GM19395 (cell line): ENCODE measurements at regions not wholly inside any gene's neighbourhood (a gene's known extent, or its start where the extent isn't known, plus 50 kb on each side); places are given as distances from the start of the nearest gene placed in this dataset.

Source experiments
- ATAC-seq: cut with Tn5 transposase; IDR thresholded peaks from one replicate; pipeline ENCODE4 v1.9.1; 2021; ENCODE audit warnings: mild to moderate bottlenecking, moderate library complexity; ENCODE audit not compliant: unreplicated experiment

- ATAC-seq: no peak
Observed at GRCh38 chr13:105502193-105502592, 1033.3 kb downstream of the EFNB2 start.

GRCh38 chr13:105497597-105497996, 1037.9 kb downstream of the EFNB2 start:
- no peak for ATAC-seq

DNA sequence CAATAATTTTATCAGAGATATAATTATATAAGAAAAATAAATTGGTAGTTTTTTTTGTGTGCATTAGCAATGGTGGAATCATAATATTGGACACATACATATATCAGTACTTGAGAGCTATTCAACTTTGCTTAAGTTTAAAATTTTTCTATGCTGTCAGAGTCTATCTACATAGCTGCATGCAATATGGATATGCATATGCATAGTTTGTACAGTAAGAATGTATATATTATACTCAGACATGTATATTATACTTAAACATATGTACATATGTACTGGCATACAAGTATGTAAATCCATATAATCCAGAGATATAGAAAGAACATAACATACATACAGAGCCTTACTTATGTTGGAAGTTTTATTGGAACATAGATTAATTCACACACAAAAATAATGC, 1043.2 kb downstream of the EFNB2 start:
- ATAC-seq: no peak

GRCh38 chr13:105491345-105491744, 1044.1 kb downstream of the EFNB2 start:
- ATAC-seq: no peak

- no peak for ATAC-seq
Observed at GRCh38 chr13:105485081-105485480, 1050.4 kb downstream of the EFNB2 start.

DNA sequence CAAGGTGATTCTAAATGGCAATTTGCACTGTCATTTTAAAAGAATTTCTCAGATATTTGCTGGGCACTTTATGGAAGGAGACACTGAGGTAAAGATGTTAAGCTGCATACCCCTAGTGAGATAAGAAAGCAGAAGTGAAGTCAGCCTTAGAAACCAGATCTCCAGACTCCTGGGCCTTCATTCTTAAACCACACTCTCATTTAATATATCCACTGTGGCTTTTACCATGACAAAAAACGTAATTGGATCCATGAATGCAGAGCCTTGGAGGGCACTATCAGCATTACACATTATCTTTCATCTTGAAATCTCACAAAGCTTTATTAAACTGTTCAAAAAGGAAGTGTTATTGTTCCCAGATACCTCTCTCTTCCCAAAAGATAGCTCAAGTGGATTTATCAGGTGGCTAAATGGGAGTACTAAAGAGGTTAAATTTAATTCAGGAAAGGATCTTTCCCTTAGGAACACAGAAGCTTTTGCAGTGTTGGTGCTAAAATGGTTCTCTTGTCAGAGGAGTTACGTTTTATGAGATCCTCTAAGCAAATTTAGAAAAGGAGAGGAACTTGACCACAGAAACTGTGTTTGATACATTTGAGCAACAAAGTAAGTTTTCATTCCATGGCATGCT, 1060.4 kb downstream of the EFNB2 start:
- ATAC-seq: no peak

DNA sequence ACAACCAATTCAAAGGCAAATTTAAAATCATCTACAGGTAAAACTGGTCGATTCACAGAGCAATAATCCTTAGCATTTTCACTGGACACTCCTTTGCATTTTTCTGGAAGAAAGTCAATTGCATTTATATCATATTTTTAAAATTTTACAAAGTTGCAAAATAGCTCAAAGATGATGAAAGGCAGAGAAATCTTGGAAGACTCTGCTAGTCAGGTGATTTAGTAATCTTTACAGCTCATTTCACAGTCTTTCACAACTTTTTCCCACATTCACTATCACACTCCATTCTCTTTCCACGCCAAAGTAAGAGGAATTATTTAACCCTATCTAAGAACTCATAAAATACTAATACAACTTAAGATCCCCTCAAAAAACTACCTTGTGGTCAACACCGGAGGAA, 1063.8 kb downstream of the EFNB2 start:
- no peak for ATAC-seq

GRCh38 chr13:105466376-105466775, 1069.1 kb downstream of the EFNB2 start:
- ATAC-seq: no peak

GRCh38 chr13:105465745-105466144, 1069.7 kb downstream of the EFNB2 start, which contains the start of gene DAOA:
DAOA (plus strand) TSS chr13:105466045.
- no peak for ATAC-seq

GRCh38 chr13:105465251-105465650, 1070.2 kb downstream of the EFNB2 start:
- no peak for ATAC-seq

GRCh38 chr13:105464249-105464648, 1071.2 kb downstream of the EFNB2 start:
- no peak for ATAC-seq

- ATAC-seq: no peak
Observed at GRCh38 chr13:105463011-105463501, 1072.4 kb downstream of the EFNB2 start.

DNA sequence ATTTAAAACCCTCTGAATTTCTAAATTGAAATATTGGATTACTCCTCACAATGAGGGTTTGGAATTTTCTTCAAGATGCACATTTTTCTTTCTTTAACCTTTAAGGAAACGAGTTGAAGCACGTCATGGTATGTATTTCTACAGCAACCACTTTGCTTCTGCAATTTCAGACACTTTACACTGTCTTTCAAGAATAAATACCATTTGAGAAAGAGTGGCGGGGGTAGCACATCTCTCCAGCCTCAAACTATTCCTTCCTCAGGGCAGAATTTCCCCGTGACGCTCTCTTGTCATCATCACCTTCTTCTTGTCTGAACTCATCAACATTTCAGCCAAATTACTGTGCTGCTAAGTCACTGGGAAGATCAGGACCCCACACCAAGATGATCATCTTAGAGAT, 1073.4 kb downstream of the EFNB2 start:
- ATAC-seq: no peak

GRCh38 chr13:105452895-105453294, 1082.6 kb downstream of the EFNB2 start:
- no peak for ATAC-seq

DNA sequence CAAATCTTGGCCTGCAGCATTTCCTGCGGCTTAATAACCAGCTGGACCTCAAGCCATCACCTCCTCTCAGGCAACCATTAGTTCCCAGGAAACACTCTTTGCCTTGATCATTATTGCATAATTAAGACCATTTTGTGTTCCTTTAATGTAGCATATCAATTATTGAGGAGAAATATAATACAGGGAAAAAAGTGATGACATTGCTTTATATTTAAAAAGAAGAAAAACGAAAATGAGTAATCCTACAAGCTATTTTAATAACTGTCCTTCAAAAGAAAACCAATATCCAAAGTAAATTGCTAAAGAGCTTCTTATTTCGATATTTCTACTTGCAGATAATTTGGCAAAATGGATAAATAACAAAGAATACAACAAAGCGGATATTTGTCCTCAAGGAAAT, 1084.7 kb downstream of the EFNB2 start:
- ATAC-seq: no peak

GRCh38 chr13:105448811-105449210, 1086.7 kb downstream of the EFNB2 start:
- ATAC-seq: no peak

DNA sequence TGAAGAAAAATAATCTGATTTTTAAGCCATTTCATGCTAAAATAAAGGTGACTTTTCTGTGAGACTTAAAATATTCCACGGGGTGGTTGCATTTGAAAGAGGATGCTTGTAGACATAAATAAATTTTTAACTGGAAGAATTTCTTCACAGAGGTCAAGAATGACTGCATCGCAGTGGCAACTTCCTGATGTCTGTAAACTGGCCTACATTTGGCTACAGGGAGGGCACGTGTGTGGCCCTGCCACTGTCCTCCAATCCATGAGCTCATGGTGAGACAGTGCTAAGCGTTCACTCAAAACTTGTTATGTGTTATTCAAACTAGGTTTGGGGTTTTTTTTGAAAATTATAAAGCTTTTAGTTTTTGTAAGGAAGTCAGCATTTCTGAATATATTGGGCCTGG, 1089.3 kb downstream of the EFNB2 start:
- ATAC-seq: no peak

DNA sequence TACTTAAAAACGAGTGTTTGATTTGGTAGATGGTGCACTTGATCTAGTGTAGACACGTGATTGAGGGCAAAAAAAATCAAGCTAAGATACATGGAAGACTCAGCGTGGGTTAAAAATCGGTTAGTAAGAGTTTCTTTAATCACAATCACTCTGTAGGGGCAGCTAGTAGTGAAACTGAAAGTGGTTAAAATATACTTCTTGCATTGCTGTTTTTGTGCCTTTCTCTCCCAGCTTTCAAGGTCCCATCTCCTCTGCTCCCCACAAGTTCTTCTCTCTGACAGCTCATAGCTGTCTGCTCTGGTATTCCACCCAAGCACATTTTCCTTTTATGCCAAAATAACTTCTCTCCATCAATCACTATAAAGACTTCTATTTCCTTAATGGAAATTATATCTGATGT, 1089.7 kb downstream of the EFNB2 start:
- ATAC-seq: no peak

DNA sequence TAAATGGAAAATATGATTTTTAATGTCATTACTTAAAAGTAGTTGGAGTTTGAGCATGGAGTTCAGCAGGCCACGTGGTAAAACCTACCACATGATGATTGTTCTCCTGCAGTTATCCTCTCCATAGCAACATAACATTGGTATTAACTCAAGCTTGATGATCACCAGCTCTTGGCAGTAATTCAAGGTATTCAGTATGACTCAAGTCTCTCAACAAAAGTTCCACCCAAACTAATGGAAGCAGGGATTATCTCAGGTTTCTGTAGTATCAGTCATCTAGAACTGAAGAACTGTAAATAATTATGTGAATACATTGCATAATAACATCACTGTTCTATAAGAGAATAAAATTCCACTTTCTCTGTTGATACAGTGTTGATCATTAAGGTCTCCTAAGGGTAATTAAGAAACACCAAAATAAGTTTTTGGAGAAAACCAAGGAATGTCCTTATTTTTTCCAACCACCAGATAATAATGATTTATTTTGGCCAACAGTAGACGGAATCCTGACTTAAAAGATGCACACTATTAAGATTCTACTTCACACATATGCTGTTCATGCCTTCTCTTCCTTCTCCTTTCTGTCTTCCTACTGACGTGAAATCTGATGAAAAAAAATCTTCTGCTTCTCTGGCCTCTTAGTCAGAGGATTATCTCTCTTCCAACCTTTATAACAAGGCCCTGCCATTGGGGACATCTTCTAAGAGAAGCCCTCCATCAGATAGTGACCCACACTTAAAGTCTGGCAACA, 1092.3 kb downstream of the EFNB2 start:
- ATAC-seq: no peak

GRCh38 chr13:105442040-105442439, 1093.4 kb downstream of the EFNB2 start:
- ATAC-seq: no peak

DNA sequence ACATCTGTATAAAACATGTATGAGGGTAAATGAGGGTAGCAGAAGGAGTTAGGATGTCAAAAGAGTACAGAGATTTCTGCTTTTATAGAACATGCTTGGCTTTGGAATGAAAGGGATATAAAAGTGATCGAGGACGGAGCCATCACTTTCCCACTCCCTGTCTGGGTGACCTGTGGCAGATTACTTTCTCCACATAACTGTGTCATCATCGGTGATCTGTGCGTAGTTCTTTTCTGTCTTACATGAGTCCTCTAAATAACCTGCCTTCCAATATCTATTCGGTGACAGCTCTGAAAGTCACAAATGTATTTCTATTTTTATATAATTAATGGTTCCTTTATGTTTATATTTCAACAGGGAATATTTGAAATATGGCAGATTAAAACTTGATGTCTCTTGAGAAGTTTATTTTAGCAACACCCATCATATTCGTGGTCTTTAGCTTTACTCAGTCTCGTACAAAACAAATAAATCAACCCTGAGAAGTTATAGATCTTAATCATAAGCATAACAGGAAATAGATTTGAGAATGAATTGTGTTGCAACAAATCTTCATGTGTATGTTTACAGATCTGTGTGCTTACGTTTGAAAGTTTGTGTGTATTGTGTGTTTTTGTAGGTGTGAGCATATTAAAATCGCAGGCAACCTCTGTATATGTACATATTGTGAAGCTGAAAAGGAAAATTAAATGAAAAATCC, 1094.3 kb downstream of the EFNB2 start:
- ATAC-seq: no peak

GRCh38 chr13:105436943-105437342, 1098.5 kb downstream of the EFNB2 start:
- ATAC-seq: no peak
